Endothelial cell of hepatic sinusoid (primary cell): ENCODE measurements at regions not wholly inside any gene's neighbourhood (a gene's known extent, or its start where the extent isn't known, plus 50 kb on each side); places are given as distances from the start of the nearest gene placed in this dataset.
"Not testable (repeated sequence)": the region's sequence is repeated elsewhere in the genome, so short reads cannot be mapped to it uniquely, and the experiment has no call there.

Experiments used
- in situ Hi-C: cut with HindIII; loops from 2 replicates; pipeline ENCODE4 v1.10.0; 2017; ENCODE audit warnings: low sequenced_read_pairs

GRCh38 chr4:151519728-151520415, 110.9 kb downstream of the FHIP1A start:
- in situ Hi-C loops, result no loop called here

DNA sequence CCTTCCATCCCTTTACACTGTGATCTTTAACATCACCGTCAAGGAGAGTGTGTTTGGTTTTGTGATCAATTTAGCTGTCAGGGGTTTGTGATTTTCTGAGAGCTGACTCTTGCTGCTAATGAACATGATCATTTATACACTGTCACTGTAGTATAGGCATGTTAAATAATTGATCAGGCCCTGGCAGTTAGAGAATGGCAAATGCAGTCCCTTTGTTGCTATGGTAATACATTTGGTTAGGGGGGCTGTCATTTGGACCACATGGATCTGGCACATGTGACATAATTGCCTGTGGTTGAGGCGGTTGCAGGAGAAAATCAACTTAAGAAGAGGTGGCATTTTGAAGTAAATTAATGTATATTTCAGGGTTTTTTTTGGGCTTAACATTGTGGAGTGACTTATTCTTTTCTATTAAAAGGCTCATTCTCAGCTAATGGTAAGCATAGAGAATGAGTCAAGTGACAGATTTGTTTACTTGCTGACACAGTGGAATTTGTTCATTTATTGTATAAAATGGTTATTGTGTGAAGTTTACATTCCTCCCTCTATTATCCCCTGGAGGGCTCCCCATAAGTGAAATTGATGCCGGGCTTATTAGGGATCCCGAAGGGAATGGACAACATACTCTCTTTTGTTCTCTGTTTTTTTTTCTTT, 114.0 kb downstream of the FHIP1A start:
- in situ Hi-C loops, result no loop called here

- in situ Hi-C loops, result no loop called here
Observed at GRCh38 chr4:151524610-151525009, 115.6 kb downstream of the FHIP1A start.

DNA sequence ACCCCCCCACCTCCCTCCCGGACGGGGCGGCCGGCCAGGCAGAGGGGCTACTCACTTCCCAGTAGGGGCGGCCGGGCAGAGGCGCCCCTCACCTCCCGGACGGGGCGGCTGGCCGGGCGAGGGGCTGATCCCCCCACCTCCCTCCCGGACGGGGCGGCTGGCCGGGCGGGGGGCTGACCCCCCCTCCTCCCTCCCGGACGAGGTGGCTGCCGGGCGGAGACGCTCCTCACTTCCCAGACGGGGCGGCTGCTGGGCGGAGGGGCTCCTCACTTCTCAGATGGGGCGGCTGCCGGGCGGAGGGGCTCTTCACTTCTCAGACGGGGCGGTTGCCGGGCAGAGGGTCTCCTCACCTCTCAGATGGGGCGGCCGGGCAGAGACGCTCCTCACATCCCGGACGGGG, 117.5 kb downstream of the FHIP1A start:
- in situ Hi-C loops, result not testable (repeated sequence)

DNA sequence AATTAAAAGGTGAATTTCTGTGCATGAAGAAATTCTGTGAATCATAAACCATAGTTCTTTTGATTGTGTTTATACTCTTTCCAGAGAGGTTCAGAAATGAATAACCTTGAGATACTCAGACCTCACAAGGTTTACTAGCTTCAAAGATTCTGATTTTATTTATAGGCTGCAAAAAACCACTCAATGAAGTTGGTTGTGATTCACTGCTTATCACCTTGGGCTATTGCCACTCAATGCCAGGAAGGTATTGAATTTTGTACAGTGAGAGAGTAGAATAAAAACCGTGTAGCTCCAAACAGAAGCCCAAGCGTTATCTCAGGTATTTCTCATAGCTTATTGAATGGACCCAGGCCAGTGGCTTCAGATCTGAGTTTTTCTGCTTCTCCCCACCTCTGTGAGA, 118.7 kb downstream of the FHIP1A start:
- in situ Hi-C loops, result no loop called here

DNA sequence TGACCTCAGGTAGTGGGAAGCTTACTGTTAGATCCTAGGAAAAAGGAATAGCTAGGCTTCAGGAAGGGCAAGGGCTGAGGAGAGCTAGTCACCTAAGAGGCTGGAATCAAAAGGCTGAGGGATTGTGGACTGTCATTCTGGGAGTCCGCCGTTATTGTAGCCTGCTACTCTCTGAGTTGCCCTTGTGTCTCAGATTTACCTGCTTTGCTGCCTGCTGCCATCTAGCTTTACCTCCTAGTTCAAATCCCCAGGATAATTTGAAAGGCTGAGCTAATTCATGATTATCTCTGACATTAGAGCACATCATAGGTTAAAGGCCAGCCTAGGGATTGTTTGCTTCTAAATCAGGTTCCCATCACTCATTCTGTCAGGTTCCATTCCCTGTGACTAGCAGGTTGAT, 120.2 kb downstream of the FHIP1A start:
- in situ Hi-C loops, result no loop called here

DNA sequence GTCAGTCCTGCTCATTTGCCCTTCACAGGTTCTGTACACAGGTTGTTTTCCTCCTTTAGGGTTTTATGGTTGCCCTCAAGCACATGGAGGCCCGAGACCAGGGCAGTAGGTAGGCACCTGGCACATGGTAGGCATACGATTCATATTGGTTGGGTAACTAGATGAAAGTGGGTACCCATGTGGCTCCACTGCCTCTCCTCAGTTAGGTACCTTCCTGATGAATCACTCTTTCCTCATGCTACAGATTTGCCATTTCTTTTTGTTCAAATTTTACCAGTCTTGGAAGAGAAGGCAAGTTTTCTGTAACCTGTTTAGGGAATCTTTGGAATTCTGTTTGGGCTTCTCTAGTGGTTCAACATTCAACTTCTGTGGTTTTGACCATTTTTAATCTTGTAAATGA, 121.3 kb downstream of the FHIP1A start:
- in situ Hi-C loops, result no loop called here

- in situ Hi-C loops, result no loop called here
Observed at GRCh38 chr4:151530783-151531182, 121.8 kb downstream of the FHIP1A start.

DNA sequence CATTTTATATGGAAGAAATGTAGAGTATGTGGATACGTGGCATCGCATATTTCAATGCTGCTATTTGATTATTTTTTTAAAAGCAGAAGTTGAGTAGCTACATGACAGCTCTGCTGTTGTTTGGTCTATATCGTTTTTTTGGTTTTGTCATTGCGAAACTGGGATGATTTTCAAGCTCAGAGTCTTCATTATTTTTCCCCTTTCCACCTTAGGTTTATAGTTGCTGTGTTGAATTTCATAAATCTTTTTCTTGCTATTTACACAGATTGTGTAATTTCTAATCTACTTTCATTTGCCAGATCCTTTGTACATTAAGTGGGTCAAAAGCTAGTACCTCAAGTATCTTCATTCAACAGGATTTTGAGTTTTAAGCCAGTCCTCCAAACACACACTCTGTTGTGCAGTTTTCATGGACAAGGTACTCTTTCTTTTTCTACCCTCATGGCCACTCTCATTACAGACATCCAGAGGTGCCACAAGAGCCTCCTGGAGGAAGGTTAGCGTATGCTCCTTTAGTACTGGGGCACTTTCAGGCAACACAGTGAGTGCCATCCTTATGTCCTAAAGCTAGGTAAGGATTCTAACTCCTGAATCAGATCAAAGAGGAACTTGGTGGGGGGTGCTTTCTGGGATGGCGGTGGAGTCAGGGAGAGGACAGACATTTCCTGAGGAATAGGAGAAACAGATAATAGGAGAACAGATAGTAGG, 123.2 kb downstream of the FHIP1A start:
- in situ Hi-C loops, result no loop called here

DNA sequence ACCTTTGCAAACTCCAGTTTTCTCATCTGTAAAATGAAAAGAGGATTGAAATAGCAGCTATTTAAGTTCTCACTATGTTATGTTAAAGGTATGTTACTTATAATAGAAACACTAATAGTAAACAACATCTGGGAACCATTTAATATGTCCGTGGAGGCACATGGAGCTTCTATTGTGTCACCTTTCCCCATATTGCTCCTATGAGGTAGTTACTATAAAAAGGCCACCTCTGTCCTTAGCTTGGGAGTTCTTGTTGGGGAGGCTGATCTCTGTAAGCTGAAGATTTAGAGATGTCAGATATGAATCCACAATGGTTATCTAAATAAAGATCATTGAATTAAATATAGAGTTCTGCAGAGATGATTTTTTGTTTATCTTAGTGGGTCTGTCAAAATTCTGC, 125.2 kb downstream of the FHIP1A start:
- in situ Hi-C loops, result no loop called here

- in situ Hi-C loops, result no loop called here
Observed at GRCh38 chr4:151535366-151535765, 126.4 kb downstream of the FHIP1A start.

GRCh38 chr4:151537687-151538086, 128.7 kb downstream of the FHIP1A start:
- in situ Hi-C loops, result no loop called here

DNA sequence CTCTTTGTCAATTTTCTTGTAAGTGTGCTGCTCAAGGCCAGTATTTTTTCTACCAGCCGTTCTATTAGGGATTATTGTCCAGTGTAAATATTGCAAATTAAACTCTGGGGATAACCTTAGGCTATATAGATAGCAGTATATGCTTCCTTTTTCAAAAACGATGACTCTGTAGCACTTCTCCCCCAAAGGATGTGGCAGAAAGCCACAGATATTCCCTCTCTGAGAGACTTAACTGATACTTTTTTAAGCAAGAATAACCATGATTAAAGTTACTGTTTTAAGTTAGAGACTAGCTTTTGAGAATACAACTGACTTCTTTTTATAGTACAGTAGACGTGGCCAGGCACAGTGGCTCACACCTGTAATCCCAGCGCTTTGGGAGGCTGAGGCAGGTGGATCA, 130.0 kb downstream of the FHIP1A start:
- in situ Hi-C loops, result no loop called here

GRCh38 chr4:151540728-151541388, 131.9 kb downstream of the FHIP1A start:
- in situ Hi-C loops, result no loop called here

DNA sequence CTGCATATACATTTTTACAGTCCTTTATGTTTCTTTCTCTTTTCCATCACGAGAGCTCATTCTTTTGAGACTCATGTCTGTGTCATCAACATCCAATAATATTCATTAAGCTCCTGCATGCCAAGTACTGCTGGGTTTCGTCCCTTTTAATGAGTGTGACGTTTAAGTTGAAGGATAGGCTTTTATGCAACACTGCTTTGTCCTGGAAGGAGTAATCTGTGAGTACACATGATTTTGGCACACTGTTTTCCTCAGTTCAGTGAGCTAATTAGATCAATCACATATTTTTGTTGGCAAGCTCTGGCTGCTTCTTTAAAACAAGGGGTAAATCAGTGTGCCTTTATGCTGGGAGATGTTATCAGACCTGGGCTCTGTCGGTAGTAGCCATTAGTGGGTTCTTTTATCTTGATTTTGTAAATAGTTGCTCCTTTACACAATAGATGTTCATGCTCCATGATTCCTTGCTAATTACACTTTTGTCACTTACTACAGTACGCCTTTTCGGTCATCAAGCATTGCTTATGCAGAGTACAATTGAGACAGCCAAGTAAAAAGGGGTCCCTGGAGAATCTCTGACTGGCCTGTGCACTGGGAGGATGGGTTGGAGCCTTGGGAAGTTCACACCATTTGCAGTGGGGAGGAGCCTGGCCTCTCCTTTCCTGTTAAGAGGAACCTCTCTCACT, 132.6 kb downstream of the FHIP1A start:
- in situ Hi-C loops, result no loop called here

- in situ Hi-C loops, result no loop called here
Observed at GRCh38 chr4:151548708-151549107, 139.7 kb downstream of the FHIP1A start.

GRCh38 chr4:151549378-151549777, 140.4 kb downstream of the FHIP1A start:
- in situ Hi-C loops, result not testable (repeated sequence)

- in situ Hi-C loops, result loop anchor here (10.0 kb wide), 1 partner anchor 49 kb away; no protein-coding TSS in a partner anchor
Observed at GRCh38 chr4:151553874-151554273, 144.9 kb downstream of the FHIP1A start.

- in situ Hi-C loops, result loop anchor here (10.0 kb wide), 1 partner anchor 51 kb away; no protein-coding TSS in a partner anchor
Observed at GRCh38 chr4:151555151-151555945, 146.4 kb downstream of the FHIP1A start.
